Thyroid gland (tissue), 4 donors: ENCODE measurements at regions not wholly inside any gene's neighbourhood (a gene's known extent, or its start where the extent isn't known, plus 50 kb on each side); places are given as distances from the start of the nearest gene placed in this dataset.

Experiments used
- POLR2A ChIP-seq, 2 donors: fragments of 450-650 bp; IDR thresholded peaks; one replicate each; pipeline ENCODE4 v1.6.1; 2017; ENCODE audit warnings: antibody characterized with exemption in 2 of 2, mild to moderate bottlenecking in 2 of 2, moderate library complexity in 1 of 2
- TF ChIP-seq, protein P1 (sequence below), 6 experiments: fragments of 200-600 bp in 3 of 6; fragments of 450-650 bp in 3 of 6; sonication (generic) in 3 of 6; IDR thresholded peaks; one replicate each; pipeline ENCODE4 v1.5.1; 2016 to 2019; ENCODE audit warnings: antibody characterized with exemption in 6 of 6, mild to moderate bottlenecking in 2 of 6, inconsistent platforms in 1 of 6, moderate library complexity in 1 of 6

DNA sequence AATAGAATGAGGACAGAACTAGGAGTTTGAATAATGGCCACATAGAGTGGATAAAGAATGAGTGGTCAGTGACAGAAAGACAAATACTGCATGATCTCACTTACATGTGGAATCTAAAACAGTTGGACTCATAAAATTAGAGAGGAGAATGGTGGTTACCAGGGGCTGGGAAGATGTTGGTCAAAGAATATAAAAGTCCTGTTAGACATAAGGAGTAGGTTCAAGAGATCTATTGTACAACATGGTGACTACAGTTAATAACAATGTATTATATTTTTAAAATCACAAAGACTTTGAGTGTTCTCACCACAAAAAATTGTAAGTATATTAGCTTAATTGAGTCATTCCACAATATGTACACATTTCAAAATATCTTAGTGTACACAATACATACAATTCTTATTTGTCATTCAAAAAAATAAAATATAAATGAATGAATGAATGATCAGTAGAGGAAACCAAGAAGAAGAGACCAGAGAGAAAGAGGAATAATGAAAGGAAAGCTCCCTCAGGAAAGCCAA is 177.9 kb upstream of the VRK2 start:
- no peak for TF ChIP-seq POLR2A (IDR thresholded peaks at IDR 0.05)
- TF ChIP-seq, protein P1, sequence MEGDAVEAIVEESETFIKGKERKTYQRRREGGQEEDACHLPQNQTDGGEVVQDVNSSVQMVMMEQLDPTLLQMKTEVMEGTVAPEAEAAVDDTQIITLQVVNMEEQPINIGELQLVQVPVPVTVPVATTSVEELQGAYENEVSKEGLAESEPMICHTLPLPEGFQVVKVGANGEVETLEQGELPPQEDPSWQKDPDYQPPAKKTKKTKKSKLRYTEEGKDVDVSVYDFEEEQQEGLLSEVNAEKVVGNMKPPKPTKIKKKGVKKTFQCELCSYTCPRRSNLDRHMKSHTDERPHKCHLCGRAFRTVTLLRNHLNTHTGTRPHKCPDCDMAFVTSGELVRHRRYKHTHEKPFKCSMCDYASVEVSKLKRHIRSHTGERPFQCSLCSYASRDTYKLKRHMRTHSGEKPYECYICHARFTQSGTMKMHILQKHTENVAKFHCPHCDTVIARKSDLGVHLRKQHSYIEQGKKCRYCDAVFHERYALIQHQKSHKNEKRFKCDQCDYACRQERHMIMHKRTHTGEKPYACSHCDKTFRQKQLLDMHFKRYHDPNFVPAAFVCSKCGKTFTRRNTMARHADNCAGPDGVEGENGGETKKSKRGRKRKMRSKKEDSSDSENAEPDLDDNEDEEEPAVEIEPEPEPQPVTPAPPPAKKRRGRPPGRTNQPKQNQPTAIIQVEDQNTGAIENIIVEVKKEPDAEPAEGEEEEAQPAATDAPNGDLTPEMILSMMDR (IDR thresholded peaks at IDR 0.05), result no peak
